H9 (cell line): ENCODE measurements at regions not wholly inside any gene's neighbourhood (a gene's known extent, or its start where the extent isn't known, plus 50 kb on each side); places are given as distances from the start of the nearest gene placed in this dataset.

Experiments used
- DNase-seq: peaks from one replicate; pipeline ENCODE4 v3.0.0-alpha.2; 2017
- H2AFZ ChIP-seq: one replicate; pipeline ENCODE4 v1.6.1; 2013; ENCODE audit warnings: mild to moderate bottlenecking, low read length, control low read depth, moderate library complexity
- H2AK5ac ChIP-seq: 2 replicates; pipeline ENCODE4 v1.6.1; 2013; ENCODE audit warnings: low read length, control low read depth, mixed read lengths; ENCODE audit not compliant: insufficient read length
- H2BK120ac ChIP-seq: one replicate; pipeline ENCODE4 v1.6.1; 2013; ENCODE audit warnings: low read depth, mild to moderate bottlenecking, low read length, control low read depth, inconsistent platforms; ENCODE audit not compliant: poor library complexity, severe bottlenecking
- H2BK12ac ChIP-seq: 2 replicates; pipeline ENCODE4 v1.6.1; 2013; ENCODE audit warnings: low read length, control low read depth, mixed read lengths, low read depth; ENCODE audit not compliant: insufficient read length
- H2BK15ac ChIP-seq: 2 replicates; pipeline ENCODE4 v1.6.1; 2013; ENCODE audit warnings: low read depth, low read length, control low read depth
- H2BK20ac ChIP-seq: one replicate; pipeline ENCODE4 v1.6.1; 2013; ENCODE audit warnings: low read depth, mild to moderate bottlenecking, low read length, control low read depth, inconsistent platforms; ENCODE audit not compliant: poor library complexity, severe bottlenecking
- H2BK5ac ChIP-seq: 2 replicates; pipeline ENCODE4 v1.6.1; 2013; ENCODE audit warnings: low read length, control low read depth, mixed read lengths; ENCODE audit not compliant: insufficient read length
- H3K14ac ChIP-seq: 2 replicates; pipeline ENCODE4 v1.6.1; 2013; ENCODE audit warnings: low read length, control low read depth; ENCODE audit not compliant: insufficient read depth
- H3K18ac ChIP-seq: 2 replicates; pipeline ENCODE4 v1.6.1; 2013; ENCODE audit warnings: low read depth, mild to moderate bottlenecking, mixed read lengths, low read length, control low read depth; ENCODE audit not compliant: insufficient read length
- H3K23ac ChIP-seq: 2 replicates; pipeline ENCODE4 v1.6.1; 2013; ENCODE audit warnings: low read length, control low read depth, mixed read lengths, low read depth; ENCODE audit not compliant: insufficient read length
- H3K23me2 ChIP-seq: 2 replicates; pipeline ENCODE4 v1.6.1; 2013; ENCODE audit warnings: low read depth, mild to moderate bottlenecking, mixed read lengths, low read length, control low read depth; ENCODE audit not compliant: insufficient read length, poor library complexity, severe bottlenecking
- H3K27ac ChIP-seq: 2 replicates; pipeline ENCODE4 v1.5.1; 2013; ENCODE audit warnings: low read length, control low read depth, mixed read lengths, low read depth; ENCODE audit not compliant: insufficient read length
- H3K27me3 ChIP-seq: 2 replicates; pipeline ENCODE4 v1.6.1; 2013; ENCODE audit warnings: low read length, control low read depth, inconsistent platforms; ENCODE audit not compliant: insufficient read depth
- H3K4ac ChIP-seq: 2 replicates; pipeline ENCODE4 v1.6.1; 2013; ENCODE audit warnings: low read depth, mild to moderate bottlenecking, control low read depth, inconsistent platforms, low read length, moderate library complexity
- H3K4me1 ChIP-seq: 2 replicates; pipeline ENCODE4 v1.6.1; 2013; ENCODE audit warnings: low read length, control low read depth, inconsistent platforms; ENCODE audit not compliant: insufficient read depth
- H3K4me2 ChIP-seq: 2 replicates; pipeline ENCODE4 v1.6.1; 2013; ENCODE audit warnings: low read length, control low read depth, mixed read lengths; ENCODE audit not compliant: insufficient read length, insufficient read depth
- H3K56ac ChIP-seq: 2 replicates; pipeline ENCODE4 v1.6.1; 2013; ENCODE audit warnings: low read depth, mild to moderate bottlenecking, mixed read lengths, low read length, control low read depth; ENCODE audit not compliant: insufficient read length
- H3K79me1 ChIP-seq: 2 replicates; pipeline ENCODE4 v1.6.1; 2013; ENCODE audit warnings: low read depth, mild to moderate bottlenecking, moderate library complexity, low read length, control low read depth, inconsistent platforms; ENCODE audit not compliant: insufficient read depth, poor library complexity, severe bottlenecking
- H3K79me2 ChIP-seq: 2 replicates; pipeline ENCODE4 v1.6.1; 2013; ENCODE audit warnings: low read length, control low read depth, inconsistent platforms; ENCODE audit not compliant: insufficient read depth
- H3K9ac ChIP-seq: 2 replicates; pipeline ENCODE4 v1.6.1; 2013; ENCODE audit warnings: low read length, control low read depth, mixed read lengths; ENCODE audit not compliant: insufficient read length; ENCODE audit errors: extremely low read depth
- H3K9me3 ChIP-seq: one replicate; pipeline ENCODE4 v1.6.1; 2013; ENCODE audit warnings: low read depth, low read length, inconsistent platforms; ENCODE audit not compliant: control insufficient read depth
- H3T11ph ChIP-seq: one replicate; pipeline ENCODE4 v1.6.1; 2013; ENCODE audit warnings: mild to moderate bottlenecking, low read length, control low read depth, inconsistent platforms
- H4K20me1 ChIP-seq: one replicate; pipeline ENCODE4 v1.6.1; 2013; ENCODE audit not compliant: control insufficient read depth, insufficient read length, insufficient read depth
- H4K5ac ChIP-seq: 2 replicates; pipeline ENCODE4 v1.6.1; 2013; ENCODE audit warnings: low read depth, mild to moderate bottlenecking, mixed read lengths, low read length, control low read depth; ENCODE audit not compliant: insufficient read length
- H4K8ac ChIP-seq: replicated peaks from 2 replicates; pipeline ENCODE4 v1.6.1; 2013; ENCODE audit warnings: low read length, control low read depth, mixed read lengths, low read depth; ENCODE audit not compliant: insufficient read length
- H4K91ac ChIP-seq: 2 replicates; pipeline ENCODE4 v1.6.1; 2013; ENCODE audit warnings: low read depth, mild to moderate bottlenecking, moderate library complexity, mixed read lengths, low read length, control low read depth; ENCODE audit not compliant: insufficient read length
- H3K27ac Mint-ChIP-seq, 3 experiments: 2 replicates in 2 of 3; 3 replicates in 1 of 3; pipeline ENCODE4 v1.8.0; 2020 to 2021; ENCODE audit warnings: mixed read lengths in 3 of 3, mild to moderate bottlenecking in 1 of 3, moderate library complexity in 1 of 3
- H3K27me3 Mint-ChIP-seq: 2 replicates; pipeline ENCODE4 v1.8.0; 2021; ENCODE audit warnings: low read depth, mild to moderate bottlenecking, moderate library complexity, mixed read lengths
- H3K36me3 Mint-ChIP-seq, 3 experiments: 2 replicates in 2 of 3; 3 replicates in 1 of 3; pipeline ENCODE4 v1.8.0; 2020 to 2021; ENCODE audit warnings: low read depth in 3 of 3, mixed read lengths in 3 of 3; ENCODE audit not compliant: insufficient read depth in 1 of 3
- H3K4me1 Mint-ChIP-seq, 2 experiments: 2 replicates each; pipeline ENCODE4 v1.8.0; 2020; ENCODE audit warnings: mixed read lengths in 2 of 2
- H3K4me3 Mint-ChIP-seq, 2 experiments: 2 replicates in 1 of 2; 3 replicates in 1 of 2; pipeline ENCODE4 v1.8.0; 2020 to 2021; ENCODE audit warnings: mild to moderate bottlenecking in 2 of 2, mixed read lengths in 2 of 2, moderate library complexity in 1 of 2
- H3K9me3 Mint-ChIP-seq, 2 experiments: 2 replicates in 1 of 2; 3 replicates in 1 of 2; pipeline ENCODE4 v1.8.0; 2020; ENCODE audit warnings: mild to moderate bottlenecking in 2 of 2, mixed read lengths in 2 of 2, moderate library complexity in 1 of 2
- CTCF ChIP-seq: fragments of 200-600 bp; sonication (generic); conservative IDR thresholded peaks from 3 replicates; pipeline ENCODE4 v1.8.0; 2021; ENCODE audit warnings: antibody characterized with exemption, mild to moderate bottlenecking
- WGBS: extraction: QIAGEN DNeasy Blood & Tissue Kit; methylation state at CpG from one replicate; pipeline ENCODE4 v1.1.7; 2013; ENCODE audit warnings: missing lambda C conversion rate, low lambda C conversion rate, mixed read lengths; ENCODE audit not compliant: insufficient read length; ENCODE audit errors: extremely low coverage; 5-methylcytosine and 5-hydroxymethylcytosine counted together

DNA sequence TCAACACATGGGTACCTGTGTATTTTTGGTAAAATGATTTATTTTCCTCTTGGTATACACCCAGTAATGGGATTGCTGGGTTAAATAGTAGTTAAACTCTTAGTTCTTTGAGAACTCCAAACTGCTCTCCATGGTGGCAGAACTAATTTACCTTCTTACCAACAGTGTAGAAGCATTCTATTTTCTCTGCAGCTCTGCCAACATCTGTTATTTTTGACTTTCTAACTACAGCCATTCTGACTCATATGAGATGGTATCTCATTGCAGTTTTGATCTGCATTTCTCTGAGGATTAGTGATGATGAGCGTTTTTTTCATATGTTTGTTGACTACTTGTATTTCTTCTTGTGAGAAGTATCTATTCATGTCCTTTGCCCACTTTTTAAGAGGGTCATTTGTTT, 180.6 kb downstream of the FSIP2 start:
- Histone ChIP-seq H3K4me1 (no peaks in the 10 kb centered on the region), H3K9ac (no peak overlapping the region)
- WGBS = no CpG with 5 or more reads among the region's 1 CpG

More for the DNA sequence above, 180.6 kb downstream of the FSIP2 start:
- H3K27ac ChIP-seq = no peak overlapping the region
- no peak overlapping the region for H3K4me3 Mint-ChIP-seq
- no peak for DNase-seq
- H3K4me1 Mint-ChIP-seq = peaks cover 0 to 3% of the 10 kb centered on the region in 2 experiments; a peak in 1 of 4 replicates
- no peak overlapping the region for H4K91ac ChIP-seq
- H3K23ac ChIP-seq = no peak overlapping the region
- no peaks in the 10 kb centered on the region for H3K27me3 ChIP-seq
- no peak overlapping the region for H2BK5ac ChIP-seq
- H3K79me1 ChIP-seq = no peaks in the 10 kb centered on the region
- no peak overlapping the region for H2BK15ac ChIP-seq
- H3K36me3 Mint-ChIP-seq = no peaks in the 10 kb centered on the region
- no peaks in the 10 kb centered on the region for H3K27me3 Mint-ChIP-seq
- H2BK12ac ChIP-seq = no peak overlapping the region
- H2BK120ac ChIP-seq = no peak overlapping the region
- H3K14ac ChIP-seq = no peak overlapping the region
- H4K8ac ChIP-seq = no peak overlapping the region
- H4K20me1 ChIP-seq = no peaks in the 10 kb centered on the region
- no peak overlapping the region for H3K18ac ChIP-seq
- no peaks in the 10 kb centered on the region for H3K23me2 ChIP-seq
- H3K27ac Mint-ChIP-seq = no peak overlapping the region
- H3K79me2 ChIP-seq = no peaks in the 10 kb centered on the region
- no peak overlapping the region for H3K4me2 ChIP-seq
- no peaks in the 10 kb centered on the region for H3K9me3 ChIP-seq
- no peak overlapping the region for H2BK20ac ChIP-seq
- H2AK5ac ChIP-seq = no peak overlapping the region
- H3K9me3 Mint-ChIP-seq = no peaks in the 10 kb centered on the region
- H4K5ac ChIP-seq = no peak overlapping the region
- H3K4ac ChIP-seq = no peak overlapping the region
- no peak overlapping the region for H3K56ac ChIP-seq
- H3T11ph ChIP-seq = no peak overlapping the region
- H2AFZ ChIP-seq = no peak overlapping the region
- no peak for TF ChIP-seq CTCF
